ENCODE measurements at regions not wholly inside any gene's neighbourhood (a gene's known extent, or its start where the extent isn't known, plus 50 kb on each side); places are given as distances from the start of the nearest gene placed in this dataset.
"Not testable (repeated sequence)": the region's sequence is repeated elsewhere in the genome, so short reads cannot be mapped to it uniquely, and the experiment has no call there.

GRCh38 chr14:28641189-28641588 is 125.4 kb upstream of the FOXG1 start:
- not testable (repeated sequence) for TF ChIP-seq CTCF (IDR thresholded peaks at IDR 0.05; ENCODE audit: insufficient read depth, low read depth, low read length); EZH2 (IDR thresholded peaks at IDR 0.05; ENCODE audit: insufficient read depth, low read length)
